HEK293 (cell line): ENCODE measurements at regions not wholly inside any gene's neighbourhood (a gene's known extent, or its start where the extent isn't known, plus 50 kb on each side); places are given as distances from the start of the nearest gene placed in this dataset.

ENCODE experiments used
- CTCF ChIA-PET: fragments of 350-600 bp; formaldehyde crosslinking; extraction: SDS; loops from one replicate; lab custom pipeline; 2021; ENCODE audit warnings: antibody characterized with exemption; lab: Yijun Ruan, JAX
- POLR2A ChIA-PET: fragments of 300-600 bp; formaldehyde crosslinking; extraction: SDS; loops from one replicate; lab custom pipeline; 2020; ENCODE audit warnings: antibody characterized with exemption, inconsistent platforms; lab: Yijun Ruan, JAX
- H3K27ac ChIP-seq: fragments of 200-500 bp; sonication (Bioruptor generic); 2 replicates; pipeline ENCODE4 v1.5.1; 2014; ENCODE audit warnings: low read depth, low read length, control low read depth, inconsistent platforms; ENCODE audit errors: extremely low read depth
- H3K36me3 ChIP-seq, 2 experiments: fragments of 200-500 bp in 1 of 2; sonication (Bioruptor generic) in 1 of 2; 1 replicate in 1 of 2; 2 replicates in 1 of 2; pipeline ENCODE4 v1.5.1; 2014 to 2017; ENCODE audit warnings: inconsistent platforms in 2 of 2, low read length in 2 of 2; ENCODE audit not compliant: control insufficient read depth in 2 of 2, insufficient read depth in 1 of 2
- H3K4me1 ChIP-seq: fragments of 200-500 bp; sonication (Bioruptor generic); 2 replicates; pipeline ENCODE4 v1.5.1; 2014; ENCODE audit warnings: mild to moderate bottlenecking, low read length, inconsistent platforms; ENCODE audit not compliant: control insufficient read depth, insufficient read depth
- H3K4me3 ChIP-seq: 2 replicates; pipeline ENCODE4 v1.5.1; 2011; ENCODE audit warnings: low read depth, mild to moderate bottlenecking, control low read depth, low read length, moderate library complexity
- H3K9me3 ChIP-seq: fragments of 200-500 bp; sonication (Bioruptor generic); 2 replicates; pipeline ENCODE4 v1.5.1; 2014; ENCODE audit warnings: low read depth, low read length, inconsistent platforms; ENCODE audit not compliant: control insufficient read depth, insufficient read depth
- BCL11B ChIP-seq: fragments of 450-650 bp; formaldehyde crosslinking; IDR thresholded peaks from 2 replicates; pipeline ENCODE4 v1.5.1; 2016; ENCODE audit warnings: low read depth, missing biosample characterization, missing genetic modification characterization
- ELK4 ChIP-seq: IDR thresholded peaks from 2 replicates; pipeline ENCODE4 v1.6.1; 2011; ENCODE audit warnings: mild to moderate bottlenecking, low read depth, low read length, borderline replicate concordance
- GLI4 ChIP-seq: fragments of 450-650 bp; formaldehyde crosslinking; IDR thresholded peaks from 2 replicates; pipeline ENCODE4 v1.5.1; 2016; ENCODE audit warnings: missing biosample characterization, missing genetic modification characterization
- KLF10 ChIP-seq: fragments of 450-650 bp; IDR thresholded peaks from 2 replicates; pipeline ENCODE4 v1.5.1; 2018; ENCODE audit warnings: missing biosample characterization, mild to moderate bottlenecking, missing genetic modification characterization
- KLF8 ChIP-seq: fragments of 450-650 bp; formaldehyde crosslinking; IDR thresholded peaks from 2 replicates; pipeline ENCODE4 v1.5.1; 2016; ENCODE audit warnings: missing biosample characterization, missing genetic modification characterization
- OSR2 ChIP-seq: fragments of 450-650 bp; formaldehyde crosslinking; IDR thresholded peaks from 2 replicates; pipeline ENCODE4 v1.5.1; 2016; ENCODE audit warnings: missing biosample characterization, missing genetic modification characterization
- REPIN1 ChIP-seq: fragments of 450-650 bp; formaldehyde crosslinking; IDR thresholded peaks from 2 replicates; pipeline ENCODE4 v1.5.1; 2017; ENCODE audit warnings: missing biosample characterization, missing genetic modification characterization, low read depth
- SALL2 ChIP-seq: fragments of 450-650 bp; formaldehyde crosslinking; IDR thresholded peaks from 2 replicates; pipeline ENCODE4 v1.5.0; 2017; ENCODE audit warnings: missing biosample characterization, mild to moderate bottlenecking, missing genetic modification characterization, borderline replicate concordance
- SP2 ChIP-seq: fragments of 450-650 bp; formaldehyde crosslinking; IDR thresholded peaks from 2 replicates; pipeline ENCODE4 v1.5.1; 2016; ENCODE audit warnings: missing biosample characterization, missing genetic modification characterization
- TRIM28 ChIP-seq: IDR thresholded peaks from 2 replicates; pipeline ENCODE4 v1.6.1; 2011; ENCODE audit warnings: low read length, control low read depth, borderline replicate concordance
- YY2 ChIP-seq: fragments of 450-650 bp; formaldehyde crosslinking; IDR thresholded peaks from 2 replicates; pipeline ENCODE4 v1.5.1; 2016; ENCODE audit warnings: missing biosample characterization, missing genetic modification characterization
- ZBTB10 ChIP-seq: fragments of 450-650 bp; formaldehyde crosslinking; IDR thresholded peaks from 2 replicates; pipeline ENCODE4 v1.5.1; 2016; ENCODE audit warnings: missing biosample characterization, missing genetic modification characterization
- ZBTB17 ChIP-seq: fragments of 450-650 bp; formaldehyde crosslinking; IDR thresholded peaks from 2 replicates; pipeline ENCODE4 v1.5.1; 2016; ENCODE audit warnings: missing biosample characterization, missing genetic modification characterization
- ZBTB21 ChIP-seq: fragments of 450-650 bp; formaldehyde crosslinking; IDR thresholded peaks from 2 replicates; pipeline ENCODE4 v1.5.1; 2017; ENCODE audit warnings: missing biosample characterization, missing genetic modification characterization
- ZBTB49 ChIP-seq: fragments of 450-650 bp; formaldehyde crosslinking; IDR thresholded peaks from 2 replicates; pipeline ENCODE4 v1.5.1; 2016; ENCODE audit warnings: missing biosample characterization, missing genetic modification characterization, low read depth
- ZBTB6 ChIP-seq: fragments of 450-650 bp; formaldehyde crosslinking; IDR thresholded peaks from 2 replicates; pipeline ENCODE4 v1.5.1; 2017; ENCODE audit warnings: missing biosample characterization, missing genetic modification characterization
- ZIC2 ChIP-seq: fragments of 450-650 bp; formaldehyde crosslinking; IDR thresholded peaks from 2 replicates; pipeline ENCODE4 v1.5.1; 2016; ENCODE audit warnings: missing biosample characterization, missing genetic modification characterization
- ZNF274 ChIP-seq, 2 experiments: fragments of 200-500 bp in 1 of 2; fragments of 450-650 bp in 1 of 2; sonication (Bioruptor generic) in 1 of 2; formaldehyde crosslinking in 1 of 2; IDR thresholded peaks; 2 replicates each; pipeline versions ENCODE4 v1.5.1 to v1.6.1; 2014 to 2016; ENCODE audit warnings: borderline replicate concordance in 1 of 2, inconsistent platforms in 1 of 2, low read length in 1 of 2, missing biosample characterization in 1 of 2, missing genetic modification characterization in 1 of 2
- ZNF473 ChIP-seq: fragments of 450-650 bp; formaldehyde crosslinking; IDR thresholded peaks from 2 replicates; pipeline ENCODE4 v1.5.1; 2017; ENCODE audit warnings: missing biosample characterization, missing genetic modification characterization
- ZNF544 ChIP-seq: fragments of 450-650 bp; formaldehyde crosslinking; IDR thresholded peaks from 2 replicates; pipeline ENCODE4 v1.5.0; 2017; ENCODE audit warnings: missing biosample characterization, missing genetic modification characterization
- ZNF548 ChIP-seq: fragments of 450-650 bp; formaldehyde crosslinking; IDR thresholded peaks from 2 replicates; pipeline ENCODE4 v1.5.1; 2016; ENCODE audit warnings: missing biosample characterization, missing genetic modification characterization
- ZNF585B ChIP-seq: fragments of 450-650 bp; formaldehyde crosslinking; IDR thresholded peaks from 2 replicates; pipeline ENCODE4 v1.5.1; 2016; ENCODE audit warnings: missing biosample characterization, missing genetic modification characterization
- ZNF654 ChIP-seq: fragments of 450-650 bp; formaldehyde crosslinking; IDR thresholded peaks from 2 replicates; pipeline ENCODE4 v1.5.1; 2016; ENCODE audit warnings: low read depth, missing biosample characterization, missing genetic modification characterization
- ZNF704 ChIP-seq: fragments of 450-650 bp; formaldehyde crosslinking; IDR thresholded peaks from 2 replicates; pipeline ENCODE4 v1.5.1; 2016; ENCODE audit warnings: missing biosample characterization, missing genetic modification characterization
- ZNF747 ChIP-seq: fragments of 450-650 bp; formaldehyde crosslinking; IDR thresholded peaks from 2 replicates; pipeline ENCODE4 v1.5.1; 2016; ENCODE audit warnings: missing biosample characterization, missing genetic modification characterization
- ZNF768 ChIP-seq: fragments of 450-650 bp; formaldehyde crosslinking; IDR thresholded peaks from 2 replicates; pipeline ENCODE4 v1.5.1; 2018; ENCODE audit warnings: missing biosample characterization, mild to moderate bottlenecking, missing genetic modification characterization
- ZSCAN16 ChIP-seq: fragments of 450-650 bp; formaldehyde crosslinking; IDR thresholded peaks from 2 replicates; pipeline ENCODE4 v1.5.1; 2016; ENCODE audit warnings: missing biosample characterization, missing genetic modification characterization

GRCh38 chr13:99819967-99820366 lies 151.6 kb downstream of the ZIC5 start:
- H3K4me3 ChIP-seq: no peak overlapping the region
- H3K9me3 ChIP-seq: no peaks in the 10 kb centered on the region
- no peak for TF ChIP-seq OSR2 (tag by site-specific recombination)
- TF ChIP-seq YY2 (tag by site-specific recombination): no peak
- no peak for TF ChIP-seq TRIM28
- TF ChIP-seq ZBTB10 (tag by site-specific recombination): no peak
- TF ChIP-seq REPIN1 (tag by site-specific recombination): no peak
- TF ChIP-seq KLF8: no peak
- no peak for TF ChIP-seq ZNF747
- no peak for TF ChIP-seq ZBTB49 (tag by site-specific recombination)
- no peak for TF ChIP-seq GLI4 (tag by site-specific recombination)
- CTCF ChIA-PET: no interaction called here
- POLR2A ChIA-PET: no interaction called here
- H3K4me1 ChIP-seq: no peaks in the 10 kb centered on the region
- H3K36me3 ChIP-seq: no peaks in the 10 kb centered on the region
- no peak overlapping the region for H3K27ac ChIP-seq

GRCh38 chr13:99816321-99816720 lies 155.2 kb downstream of the ZIC5 start:
- Histone ChIP-seq H3K4me1 (no peaks in the 10 kb centered on the region), H3K27ac (no peak overlapping the region)

More at GRCh38 chr13:99816321-99816720, 155.2 kb downstream of the ZIC5 start:
- H3K9me3 ChIP-seq: no peaks in the 10 kb centered on the region
- ChIA-PET CTCF (interaction anchor here (0.7 kb wide), 1 partner anchor 199 kb away, joined by 3 read pairs; no protein-coding TSS in a partner anchor), POLR2A (no interaction called here)
- TF ChIP-seq ZNF548 (tag by site-specific recombination): no peak
- TF ChIP-seq KLF10 (tag by site-specific recombination): no peak
- no peak for TF ChIP-seq ZNF274 (IDR thresholded peaks at IDR 0.05; ENCODE audit: low read length)
- no peak for TF ChIP-seq ZNF274 (tag by site-specific recombination; IDR thresholded peaks at IDR 0.05; ENCODE audit: borderline replicate concordance)
- TF ChIP-seq ZNF654 (tag by site-specific recombination): no peak
- TF ChIP-seq ZNF768 (tag by site-specific recombination): no peak
- TF ChIP-seq SALL2 (tag by site-specific recombination): no peak
- TF ChIP-seq ZNF585B (tag by site-specific recombination): no peak
- no peak for TF ChIP-seq BCL11B
- TF ChIP-seq ZNF544 (tag by site-specific recombination): no peak
- TF ChIP-seq ZIC2: no peak
- no peak for TF ChIP-seq ZNF473 (tag by site-specific recombination)
- TF ChIP-seq ELK4: no peak
- TF ChIP-seq SP2 (tag by site-specific recombination): no peak
- TF ChIP-seq ZBTB17 (tag by site-specific recombination): no peak
- TF ChIP-seq ZNF704 (tag by site-specific recombination): no peak
- TF ChIP-seq ZSCAN16 (tag by site-specific recombination): no peak
- TF ChIP-seq ZBTB6: no peak
- TF ChIP-seq ZBTB21: no peak
- no peak overlapping the region for H3K4me3 ChIP-seq
- no peaks in the 10 kb centered on the region for H3K36me3 ChIP-seq
